Endothelial cell (in vitro differentiated cells): ENCODE measurements at regions not wholly inside any gene's neighbourhood (a gene's known extent, or its start where the extent isn't known, plus 50 kb on each side); places are given as distances from the start of the nearest gene placed in this dataset.

Source experiments
- DNase-seq: peaks from one replicate; pipeline ENCODE4 v3.0.0; 2021; ENCODE audit warnings: low spot score
- H3K27ac Mint-ChIP-seq: one replicate; pipeline ENCODE4 v1.8.0; 2021; ENCODE audit warnings: mixed read lengths, inconsistent platforms; ENCODE audit not compliant: unreplicated experiment
- H3K27me3 Mint-ChIP-seq: one replicate; pipeline ENCODE4 v1.8.0; 2021; ENCODE audit warnings: mild to moderate bottlenecking, moderate library complexity, mixed read lengths, inconsistent platforms; ENCODE audit not compliant: unreplicated experiment
- H3K36me3 Mint-ChIP-seq: one replicate; pipeline ENCODE4 v1.8.0; 2021; ENCODE audit warnings: mild to moderate bottlenecking, low read depth, mixed read lengths, inconsistent platforms; ENCODE audit not compliant: unreplicated experiment
- H3K4me1 Mint-ChIP-seq: one replicate; pipeline ENCODE4 v1.8.0; 2021; ENCODE audit warnings: mild to moderate bottlenecking, mixed read lengths, inconsistent platforms; ENCODE audit not compliant: unreplicated experiment
- H3K4me3 Mint-ChIP-seq: one replicate; pipeline ENCODE4 v1.8.0; 2021; ENCODE audit warnings: mild to moderate bottlenecking, mixed read lengths, inconsistent platforms; ENCODE audit not compliant: unreplicated experiment
- H3K9me3 Mint-ChIP-seq: one replicate; pipeline ENCODE4 v1.8.0; 2021; ENCODE audit warnings: mixed read lengths, inconsistent platforms; ENCODE audit not compliant: unreplicated experiment
- TF ChIP-seq, protein P1 (sequence below): fragments of 200-600 bp; sonication (generic); IDR thresholded peaks from one replicate; pipeline ENCODE4 v1.5.0; 2021; ENCODE audit warnings: antibody characterized with exemption; ENCODE audit not compliant: unreplicated experiment

DNA sequence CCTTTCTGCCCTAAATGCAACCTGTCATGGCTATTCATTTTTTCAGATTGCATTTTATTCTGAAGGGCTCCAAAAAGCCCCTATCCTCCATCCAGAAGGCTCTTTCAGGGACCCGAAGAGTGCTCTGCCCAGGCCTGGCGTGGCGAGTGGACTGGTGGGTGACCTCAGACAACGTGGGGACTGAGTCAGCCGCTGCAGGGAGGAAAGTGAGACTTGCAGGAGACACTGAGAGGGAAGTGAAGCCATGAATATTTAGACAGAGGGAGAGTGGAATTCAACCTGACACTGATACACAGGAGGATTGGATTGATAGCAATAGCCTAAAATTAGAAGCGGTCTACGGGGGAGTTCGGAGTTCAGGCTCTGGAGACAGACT lies 63.6 kb upstream of the SIX2 start:
- Mint-ChIP-seq H3K9me3 (peaks cover 4% of the 10 kb centered on the region), H3K4me3 (no peak overlapping the region), H3K36me3 (no peaks in the 10 kb centered on the region), H3K27ac (no peak overlapping the region), H3K4me1 (peaks cover 8% of the 10 kb centered on the region), H3K27me3 (no peaks in the 10 kb centered on the region)
- no peak for DNase-seq
- TF ChIP-seq, protein P1, sequence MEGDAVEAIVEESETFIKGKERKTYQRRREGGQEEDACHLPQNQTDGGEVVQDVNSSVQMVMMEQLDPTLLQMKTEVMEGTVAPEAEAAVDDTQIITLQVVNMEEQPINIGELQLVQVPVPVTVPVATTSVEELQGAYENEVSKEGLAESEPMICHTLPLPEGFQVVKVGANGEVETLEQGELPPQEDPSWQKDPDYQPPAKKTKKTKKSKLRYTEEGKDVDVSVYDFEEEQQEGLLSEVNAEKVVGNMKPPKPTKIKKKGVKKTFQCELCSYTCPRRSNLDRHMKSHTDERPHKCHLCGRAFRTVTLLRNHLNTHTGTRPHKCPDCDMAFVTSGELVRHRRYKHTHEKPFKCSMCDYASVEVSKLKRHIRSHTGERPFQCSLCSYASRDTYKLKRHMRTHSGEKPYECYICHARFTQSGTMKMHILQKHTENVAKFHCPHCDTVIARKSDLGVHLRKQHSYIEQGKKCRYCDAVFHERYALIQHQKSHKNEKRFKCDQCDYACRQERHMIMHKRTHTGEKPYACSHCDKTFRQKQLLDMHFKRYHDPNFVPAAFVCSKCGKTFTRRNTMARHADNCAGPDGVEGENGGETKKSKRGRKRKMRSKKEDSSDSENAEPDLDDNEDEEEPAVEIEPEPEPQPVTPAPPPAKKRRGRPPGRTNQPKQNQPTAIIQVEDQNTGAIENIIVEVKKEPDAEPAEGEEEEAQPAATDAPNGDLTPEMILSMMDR = no peak

DNA sequence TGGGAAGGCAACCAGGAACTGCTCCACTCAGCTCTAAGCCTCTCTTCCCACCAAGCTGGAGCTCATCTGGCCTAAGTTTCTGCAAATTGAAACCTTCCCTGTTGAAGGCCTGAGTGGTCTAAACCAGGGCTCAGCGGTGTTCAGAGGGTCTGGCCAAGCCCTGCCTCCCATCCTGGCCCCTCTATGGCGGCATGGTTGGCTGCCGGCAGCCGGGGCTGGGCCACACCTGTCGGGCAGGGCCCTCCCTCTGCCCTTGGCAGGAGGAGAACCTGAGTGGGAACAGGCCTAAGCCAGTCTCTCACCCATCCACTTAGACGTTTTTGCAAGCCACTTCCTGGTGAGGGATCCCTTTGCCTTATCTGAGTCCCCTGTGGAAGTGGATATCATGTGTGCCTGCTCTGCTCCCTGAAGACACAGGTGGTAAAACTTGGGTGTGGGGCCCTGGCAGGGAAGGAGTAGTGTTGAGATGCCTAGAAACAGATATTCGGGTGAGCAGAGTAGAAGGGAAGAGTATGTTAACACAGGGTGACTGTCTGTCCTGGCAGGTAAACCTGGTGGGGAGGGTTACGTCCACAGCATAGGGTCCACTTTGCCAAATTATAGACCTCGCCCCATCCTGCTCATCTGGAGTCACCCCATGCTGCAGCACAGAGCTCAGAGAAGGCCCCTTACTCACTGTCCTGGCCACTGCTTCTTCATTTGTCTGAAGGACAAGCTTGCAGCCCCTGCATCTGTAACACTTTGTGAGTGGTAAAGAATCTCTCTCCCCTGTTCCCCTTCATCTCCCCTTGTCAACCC lies 63.0 kb upstream of the SIX2 start:
- H3K9me3 Mint-ChIP-seq = peaks cover 4% of the 10 kb centered on the region
- H3K27ac Mint-ChIP-seq = no peak overlapping the region
- no peaks in the 10 kb centered on the region for H3K36me3 Mint-ChIP-seq
- H3K27me3 Mint-ChIP-seq = no peaks in the 10 kb centered on the region
- TF ChIP-seq, protein P1 = no peak
- H3K4me1 Mint-ChIP-seq = peaks cover 8% of the 10 kb centered on the region
- H3K4me3 Mint-ChIP-seq = no peak overlapping the region
- DNase-seq = no peak

DNA sequence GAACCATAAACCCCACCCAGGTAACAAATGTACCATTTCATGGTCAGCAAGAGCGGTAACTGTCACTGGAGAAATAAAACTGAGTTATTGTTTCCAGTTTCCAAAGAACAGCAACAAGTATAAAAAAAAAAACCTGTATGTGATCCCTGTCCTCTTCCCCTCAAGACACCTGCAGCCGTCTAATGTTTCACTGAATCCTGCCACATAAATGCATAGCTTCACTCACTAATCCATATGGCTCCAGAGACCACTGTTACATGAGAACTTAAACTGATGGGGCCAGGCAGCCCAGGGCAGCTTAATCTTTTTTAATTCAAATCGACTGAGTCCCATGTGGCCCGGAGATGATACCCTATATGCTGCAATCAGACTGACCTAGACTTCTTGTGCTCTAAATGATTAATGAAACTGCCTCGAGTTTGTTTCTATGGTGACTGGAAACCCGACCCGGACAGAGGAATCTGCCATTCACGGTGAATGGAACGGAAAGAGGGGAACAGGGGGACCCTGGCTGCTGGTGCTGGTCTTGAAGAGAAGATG lies 60.9 kb upstream of the SIX2 start:
- TF ChIP-seq, protein P1 = no peak
- Mint-ChIP-seq H3K36me3 (no peaks in the 10 kb centered on the region), H3K27me3 (no peaks in the 10 kb centered on the region), H3K4me1 (peaks cover 8% of the 10 kb centered on the region), H3K9me3 (peaks cover 4% of the 10 kb centered on the region), H3K27ac (no peak overlapping the region), H3K4me3 (no peak overlapping the region)
- no peak for DNase-seq

DNA sequence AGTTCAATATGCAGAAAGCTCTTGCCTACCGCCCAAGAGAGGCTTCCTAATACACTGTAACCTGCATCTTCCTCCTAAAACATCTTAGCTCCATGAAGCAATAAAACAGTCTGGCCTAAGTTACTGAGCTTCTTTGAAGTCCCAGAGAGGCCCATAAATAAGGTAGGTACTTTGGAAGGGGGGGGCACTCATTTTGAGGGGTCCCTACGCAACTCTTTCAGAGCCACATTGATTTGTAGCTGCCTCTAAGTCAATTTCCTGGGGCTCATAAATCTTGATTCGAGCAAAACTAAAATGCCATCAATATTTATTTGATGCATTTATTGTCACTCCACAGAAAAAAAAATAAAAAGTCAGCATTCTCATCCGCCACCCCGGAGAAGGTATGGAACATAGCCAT lies 60.4 kb upstream of the SIX2 start:
- no peak overlapping the region for H3K4me3 Mint-ChIP-seq
- DNase-seq = no peak
- H3K9me3 Mint-ChIP-seq = peaks cover 4% of the 10 kb centered on the region
- no peak overlapping the region for H3K27ac Mint-ChIP-seq
- no peaks in the 10 kb centered on the region for H3K36me3 Mint-ChIP-seq
- H3K4me1 Mint-ChIP-seq = peaks cover 8% of the 10 kb centered on the region
- H3K27me3 Mint-ChIP-seq = no peaks in the 10 kb centered on the region
- TF ChIP-seq, protein P1 = no peak

DNA sequence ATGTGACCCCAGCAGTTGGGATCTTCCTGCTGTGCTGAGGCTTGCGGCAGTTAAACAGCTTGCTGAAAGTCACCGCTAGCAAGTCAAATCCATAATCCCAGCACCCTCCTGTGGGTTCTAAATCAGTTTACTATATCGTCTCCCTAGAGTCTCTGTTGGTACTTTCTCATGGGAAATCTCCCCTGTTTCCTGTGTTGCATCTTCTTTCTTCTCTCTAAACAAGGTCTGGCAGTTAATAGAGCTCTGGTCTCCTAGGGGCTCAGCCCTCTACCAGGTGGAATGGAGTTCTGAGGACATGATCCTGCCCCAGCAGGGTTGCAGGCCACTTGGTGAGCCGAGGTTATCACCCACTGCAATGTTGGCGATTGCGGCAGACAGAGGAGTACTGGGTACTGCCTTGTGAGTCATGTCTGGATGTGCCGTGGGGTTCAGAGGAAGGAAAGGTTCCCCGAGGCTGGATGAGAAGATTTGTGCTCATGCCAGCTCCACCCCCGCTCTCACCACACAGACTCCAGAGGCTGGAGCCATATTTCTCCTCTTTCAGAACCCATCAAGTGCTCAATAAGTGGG lies 59.4 kb upstream of the SIX2 start:
- no peak overlapping the region for H3K4me3 Mint-ChIP-seq
- no peaks in the 10 kb centered on the region for H3K36me3 Mint-ChIP-seq
- H3K27ac Mint-ChIP-seq = no peak overlapping the region
- H3K4me1 Mint-ChIP-seq = peaks cover 8% of the 10 kb centered on the region
- no peak for DNase-seq
- TF ChIP-seq, protein P1 = no peak
- H3K9me3 Mint-ChIP-seq = peaks cover 4% of the 10 kb centered on the region
- H3K27me3 Mint-ChIP-seq = no peaks in the 10 kb centered on the region
